ENCODE measurements at regions not wholly inside any gene's neighbourhood (a gene's known extent, or its start where the extent isn't known, plus 50 kb on each side); places are given as distances from the start of the nearest gene placed in this dataset.

DNA sequence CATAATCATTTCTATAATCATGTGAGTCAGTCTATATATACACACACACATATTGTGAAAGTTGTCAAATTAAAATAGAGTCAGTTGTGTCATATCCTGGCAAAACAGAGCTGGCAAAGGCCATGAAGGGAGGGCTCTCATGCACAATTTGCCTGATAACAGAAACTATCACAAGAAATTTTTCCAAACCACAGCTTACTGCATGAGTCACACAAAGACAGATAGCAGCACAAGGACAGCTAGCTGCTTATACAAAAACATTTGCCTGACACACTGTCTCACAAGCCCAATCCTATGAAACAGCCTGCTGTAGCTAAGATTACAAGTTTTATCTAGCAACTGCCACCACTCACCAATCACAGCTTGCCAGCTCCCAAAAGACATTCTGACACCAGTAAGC, 848.5 kb upstream of the MAN1A1 start:
- H3K4me3 ChIP-seq: no peak overlapping the region
- TF ChIP-seq POLR2A (IDR thresholded peaks at IDR 0.05): no peak
- TF ChIP-seq, protein P1, sequence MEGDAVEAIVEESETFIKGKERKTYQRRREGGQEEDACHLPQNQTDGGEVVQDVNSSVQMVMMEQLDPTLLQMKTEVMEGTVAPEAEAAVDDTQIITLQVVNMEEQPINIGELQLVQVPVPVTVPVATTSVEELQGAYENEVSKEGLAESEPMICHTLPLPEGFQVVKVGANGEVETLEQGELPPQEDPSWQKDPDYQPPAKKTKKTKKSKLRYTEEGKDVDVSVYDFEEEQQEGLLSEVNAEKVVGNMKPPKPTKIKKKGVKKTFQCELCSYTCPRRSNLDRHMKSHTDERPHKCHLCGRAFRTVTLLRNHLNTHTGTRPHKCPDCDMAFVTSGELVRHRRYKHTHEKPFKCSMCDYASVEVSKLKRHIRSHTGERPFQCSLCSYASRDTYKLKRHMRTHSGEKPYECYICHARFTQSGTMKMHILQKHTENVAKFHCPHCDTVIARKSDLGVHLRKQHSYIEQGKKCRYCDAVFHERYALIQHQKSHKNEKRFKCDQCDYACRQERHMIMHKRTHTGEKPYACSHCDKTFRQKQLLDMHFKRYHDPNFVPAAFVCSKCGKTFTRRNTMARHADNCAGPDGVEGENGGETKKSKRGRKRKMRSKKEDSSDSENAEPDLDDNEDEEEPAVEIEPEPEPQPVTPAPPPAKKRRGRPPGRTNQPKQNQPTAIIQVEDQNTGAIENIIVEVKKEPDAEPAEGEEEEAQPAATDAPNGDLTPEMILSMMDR (IDR thresholded peaks at IDR 0.05): no peak
- no peak for ATAC-seq
- no peaks in the 10 kb centered on the region for H3K36me3 ChIP-seq (replicated peaks in 1 of 2; ENCODE audit: insufficient read depth in 1 of 2, low read depth in 2 of 2)
- no peaks in the 10 kb centered on the region for H3K9me3 ChIP-seq
- no peaks in the 10 kb centered on the region for H3K27me3 ChIP-seq
- no peak overlapping the region for H3K27ac ChIP-seq
- intact Hi-C loops (cut with DNase I): no loop called here
- DNase-seq: no peak
- H3K4me1 ChIP-seq: no peaks in the 10 kb centered on the region

DNA sequence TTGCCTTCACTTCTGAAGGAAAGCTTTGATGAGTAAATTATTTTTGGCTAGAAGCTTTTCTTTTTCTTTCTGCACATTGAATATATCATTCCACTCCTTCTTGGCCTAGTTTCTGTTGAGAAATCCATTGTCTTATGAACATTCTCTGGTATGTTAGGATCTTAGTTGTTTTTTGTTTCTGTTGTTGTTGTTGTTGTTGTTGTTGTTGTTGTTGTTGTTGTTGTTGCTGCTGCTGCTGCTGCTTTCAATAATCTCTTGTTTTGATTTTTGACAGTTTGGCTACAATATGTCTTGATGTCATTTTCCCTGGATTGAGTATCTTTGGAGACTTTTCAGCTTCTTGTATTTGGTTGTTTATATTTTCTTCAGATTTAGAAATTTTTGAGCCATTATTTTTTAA, 836.5 kb upstream of the MAN1A1 start:
- no peaks in the 10 kb centered on the region for H3K27me3 ChIP-seq
- H3K27ac ChIP-seq: no peak overlapping the region
- TF ChIP-seq POLR2A (IDR thresholded peaks at IDR 0.05): no peak
- TF ChIP-seq, protein P1 (IDR thresholded peaks at IDR 0.05): no peak
- intact Hi-C loops (cut with DNase I): no loop called here
- no peaks in the 10 kb centered on the region for H3K36me3 ChIP-seq (replicated peaks in 1 of 2; ENCODE audit: insufficient read depth in 1 of 2, low read depth in 2 of 2)
- ATAC-seq (no peak), DNase-seq (no peak)
- no peak overlapping the region for H3K4me3 ChIP-seq
- no peaks in the 10 kb centered on the region for H3K9me3 ChIP-seq
- H3K4me1 ChIP-seq: no peaks in the 10 kb centered on the region

DNA sequence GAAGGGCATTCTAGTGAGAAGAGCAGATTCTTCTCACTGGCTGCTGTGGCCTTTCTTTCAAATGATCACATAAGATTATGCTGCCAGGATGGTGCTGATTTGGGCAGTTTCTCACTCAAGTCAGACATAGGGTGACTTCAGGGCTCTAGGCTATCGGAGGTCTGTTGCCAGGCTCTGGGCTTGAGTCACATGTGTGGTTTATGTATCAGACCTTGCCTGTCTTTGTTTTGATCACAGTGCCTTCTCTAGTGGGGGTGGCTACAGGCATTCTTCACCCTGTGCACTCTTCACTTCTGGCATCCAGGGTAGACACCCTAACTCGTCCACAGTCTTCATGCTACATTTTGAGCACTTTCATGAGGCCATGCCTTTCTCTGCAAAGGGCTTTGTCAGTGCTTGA, 823.7 kb upstream of the MAN1A1 start:
- intact Hi-C loops (cut with DNase I): no loop called here
- H3K4me3 ChIP-seq: no peak overlapping the region
- 55 to 72% methylated on average over 2 of the region's 2 CpGs for WGBS, 2 donors
- DNase-seq: no peak
- H3K27ac ChIP-seq: no peak overlapping the region
- no peaks in the 10 kb centered on the region for H3K4me1 ChIP-seq
- H3K27me3 ChIP-seq: no peaks in the 10 kb centered on the region
- ATAC-seq: no peak
- TF ChIP-seq, protein P1 (IDR thresholded peaks at IDR 0.05): no peak
- no peak for TF ChIP-seq POLR2A (IDR thresholded peaks at IDR 0.05)
- H3K36me3 ChIP-seq (replicated peaks in 1 of 2; ENCODE audit: insufficient read depth in 1 of 2, low read depth in 2 of 2): no peaks in the 10 kb centered on the region
- no peaks in the 10 kb centered on the region for H3K9me3 ChIP-seq

DNA sequence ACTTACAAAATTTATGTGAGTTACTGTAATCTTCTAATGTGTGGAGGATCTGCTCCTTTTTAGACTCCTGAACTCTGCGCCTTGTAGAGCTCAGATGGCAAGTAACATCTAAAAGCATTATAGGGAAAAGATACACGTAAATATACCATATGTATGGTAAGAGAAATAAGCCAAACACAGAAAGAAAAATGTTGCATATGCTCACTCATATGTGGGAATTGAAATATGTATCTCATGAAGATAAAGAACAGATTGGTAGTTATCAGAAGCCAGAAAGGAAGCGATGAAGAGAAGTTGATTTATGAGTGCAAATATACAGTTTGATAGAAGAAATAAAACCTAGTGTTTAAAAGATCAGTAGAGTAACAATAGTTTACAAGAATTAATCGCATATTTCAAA, 815.0 kb upstream of the MAN1A1 start:
- H3K4me1 ChIP-seq: no peaks in the 10 kb centered on the region
- WGBS, 2 donors: 72 to 78% methylated on average over 4 of the region's 4 CpGs
- H3K27ac ChIP-seq: no peak overlapping the region
- no peaks in the 10 kb centered on the region for H3K36me3 ChIP-seq (replicated peaks in 1 of 2; ENCODE audit: insufficient read depth in 1 of 2, low read depth in 2 of 2)
- intact Hi-C loops (cut with DNase I): no loop called here
- DNase-seq (no peak), ATAC-seq (no peak)
- no peaks in the 10 kb centered on the region for H3K27me3 ChIP-seq
- TF ChIP-seq POLR2A (IDR thresholded peaks at IDR 0.05): no peak
- TF ChIP-seq, protein P1 (IDR thresholded peaks at IDR 0.05): no peak
- H3K9me3 ChIP-seq: no peaks in the 10 kb centered on the region
- no peak overlapping the region for H3K4me3 ChIP-seq

DNA sequence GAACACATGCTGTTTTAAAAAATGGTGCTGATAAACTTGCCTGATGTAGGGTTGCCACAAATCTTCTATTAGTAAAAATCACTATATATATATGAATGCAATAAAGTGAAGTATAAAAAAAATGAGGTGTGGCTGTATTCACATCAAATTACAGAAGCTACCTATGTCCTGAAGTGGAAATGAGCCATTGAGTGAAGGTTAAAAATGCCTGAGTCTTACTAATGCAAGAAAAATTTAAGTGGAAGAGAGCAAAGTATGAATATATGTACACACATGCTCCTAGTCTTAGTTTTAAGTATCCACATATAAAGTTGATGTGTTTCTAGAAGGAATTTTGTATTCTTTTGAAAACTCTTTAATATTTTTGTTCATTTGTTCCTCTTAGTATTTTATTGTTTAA, 808.3 kb upstream of the MAN1A1 start:
- ATAC-seq: no peak
- no peaks in the 10 kb centered on the region for H3K9me3 ChIP-seq
- no peak overlapping the region for H3K4me3 ChIP-seq
- H3K27me3 ChIP-seq: no peaks in the 10 kb centered on the region
- H3K27ac ChIP-seq: no peak overlapping the region
- DNase-seq: no peak
- no peak for TF ChIP-seq POLR2A (IDR thresholded peaks at IDR 0.05)
- TF ChIP-seq, protein P1 (IDR thresholded peaks at IDR 0.05): no peak
- no peaks in the 10 kb centered on the region for H3K4me1 ChIP-seq
- no peaks in the 10 kb centered on the region for H3K36me3 ChIP-seq (replicated peaks in 1 of 2; ENCODE audit: insufficient read depth in 1 of 2, low read depth in 2 of 2)
- intact Hi-C loops (cut with DNase I): no loop called here

Measured in body of pancreas (tissue), 4 donors.